ENCODE measurements at regions not wholly inside any gene's neighbourhood (a gene's known extent, or its start where the extent isn't known, plus 50 kb on each side); places are given as distances from the start of the nearest gene placed in this dataset.

- no peaks in the 10 kb centered on the region for H3K9me3 ChIP-seq
- H3K4me2 ChIP-seq, result no peak overlapping the region
- POLR2A ChIA-PET, result no interaction called here
- H3K4me3 ChIP-seq (ENCODE audit: low read depth in 2 of 2, low read length in 1 of 2), result no peak overlapping the region
- H3K4me1 ChIP-seq (ENCODE audit: control insufficient read depth in 1 of 2, insufficient read depth in 2 of 2, low read depth in 1 of 2, low read length in 1 of 2), result no peaks in the 10 kb centered on the region
- H3K27me3 ChIP-seq (ENCODE audit: insufficient read depth), result no peaks in the 10 kb centered on the region
- H4K20me1 ChIP-seq (ENCODE audit: insufficient read depth), result no peaks in the 10 kb centered on the region
- 3% methylated on average over 1 of the region's 1 CpG for WGBS (ENCODE audit: low lambda C conversion rate)
- no peak overlapping the region for H3K9ac ChIP-seq
- no peaks in the 10 kb centered on the region for H3K36me3 ChIP-seq (replicated peaks in 1 of 2; ENCODE audit: control insufficient read depth in 1 of 2, insufficient read depth in 2 of 2, low read length in 1 of 2)
- no peak overlapping the region for H2AFZ ChIP-seq (ENCODE audit: low read depth)
- H3K27ac ChIP-seq (ENCODE audit: low read depth in 2 of 2, low read length in 1 of 2), result no peak overlapping the region
- no peaks in the 10 kb centered on the region for H3K79me2 ChIP-seq (ENCODE audit: insufficient read depth)
- no peak for DNase-seq
- H3K9me2 ChIP-seq, result no peaks in the 10 kb centered on the region
- no peaks in the 10 kb centered on the region for H3F3A ChIP-seq (replicated peaks; ENCODE audit: insufficient read depth)
- CTCF ChIA-PET, result interaction anchor here (1.5 kb wide), 1 partner anchor 28 kb away, joined by 3 read pairs; no protein-coding TSS in a partner anchor
- TF ChIP-seq, protein P1, sequence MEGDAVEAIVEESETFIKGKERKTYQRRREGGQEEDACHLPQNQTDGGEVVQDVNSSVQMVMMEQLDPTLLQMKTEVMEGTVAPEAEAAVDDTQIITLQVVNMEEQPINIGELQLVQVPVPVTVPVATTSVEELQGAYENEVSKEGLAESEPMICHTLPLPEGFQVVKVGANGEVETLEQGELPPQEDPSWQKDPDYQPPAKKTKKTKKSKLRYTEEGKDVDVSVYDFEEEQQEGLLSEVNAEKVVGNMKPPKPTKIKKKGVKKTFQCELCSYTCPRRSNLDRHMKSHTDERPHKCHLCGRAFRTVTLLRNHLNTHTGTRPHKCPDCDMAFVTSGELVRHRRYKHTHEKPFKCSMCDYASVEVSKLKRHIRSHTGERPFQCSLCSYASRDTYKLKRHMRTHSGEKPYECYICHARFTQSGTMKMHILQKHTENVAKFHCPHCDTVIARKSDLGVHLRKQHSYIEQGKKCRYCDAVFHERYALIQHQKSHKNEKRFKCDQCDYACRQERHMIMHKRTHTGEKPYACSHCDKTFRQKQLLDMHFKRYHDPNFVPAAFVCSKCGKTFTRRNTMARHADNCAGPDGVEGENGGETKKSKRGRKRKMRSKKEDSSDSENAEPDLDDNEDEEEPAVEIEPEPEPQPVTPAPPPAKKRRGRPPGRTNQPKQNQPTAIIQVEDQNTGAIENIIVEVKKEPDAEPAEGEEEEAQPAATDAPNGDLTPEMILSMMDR (IDR thresholded peaks at IDR 0.05), result no peak
- TF ChIP-seq, protein P2, sequence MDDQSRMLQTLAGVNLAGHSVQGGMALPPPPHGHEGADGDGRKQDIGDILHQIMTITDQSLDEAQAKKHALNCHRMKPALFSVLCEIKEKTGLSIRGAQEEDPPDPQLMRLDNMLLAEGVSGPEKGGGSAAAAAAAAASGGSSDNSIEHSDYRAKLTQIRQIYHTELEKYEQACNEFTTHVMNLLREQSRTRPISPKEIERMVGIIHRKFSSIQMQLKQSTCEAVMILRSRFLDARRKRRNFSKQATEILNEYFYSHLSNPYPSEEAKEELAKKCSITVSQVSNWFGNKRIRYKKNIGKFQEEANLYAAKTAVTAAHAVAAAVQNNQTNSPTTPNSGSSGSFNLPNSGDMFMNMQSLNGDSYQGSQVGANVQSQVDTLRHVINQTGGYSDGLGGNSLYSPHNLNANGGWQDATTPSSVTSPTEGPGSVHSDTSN (IDR thresholded peaks at IDR 0.05), result no peak
- no peak for TF ChIP-seq TEAD4 (IDR thresholded peaks at IDR 0.05; ENCODE audit: borderline replicate concordance, insufficient read depth)
- TF ChIP-seq FOXM1 (IDR thresholded peaks at IDR 0.05; ENCODE audit: low read depth), result no peak
- TF ChIP-seq ELF1 (IDR thresholded peaks at IDR 0.05), result no peak
- TF ChIP-seq, protein P3, sequence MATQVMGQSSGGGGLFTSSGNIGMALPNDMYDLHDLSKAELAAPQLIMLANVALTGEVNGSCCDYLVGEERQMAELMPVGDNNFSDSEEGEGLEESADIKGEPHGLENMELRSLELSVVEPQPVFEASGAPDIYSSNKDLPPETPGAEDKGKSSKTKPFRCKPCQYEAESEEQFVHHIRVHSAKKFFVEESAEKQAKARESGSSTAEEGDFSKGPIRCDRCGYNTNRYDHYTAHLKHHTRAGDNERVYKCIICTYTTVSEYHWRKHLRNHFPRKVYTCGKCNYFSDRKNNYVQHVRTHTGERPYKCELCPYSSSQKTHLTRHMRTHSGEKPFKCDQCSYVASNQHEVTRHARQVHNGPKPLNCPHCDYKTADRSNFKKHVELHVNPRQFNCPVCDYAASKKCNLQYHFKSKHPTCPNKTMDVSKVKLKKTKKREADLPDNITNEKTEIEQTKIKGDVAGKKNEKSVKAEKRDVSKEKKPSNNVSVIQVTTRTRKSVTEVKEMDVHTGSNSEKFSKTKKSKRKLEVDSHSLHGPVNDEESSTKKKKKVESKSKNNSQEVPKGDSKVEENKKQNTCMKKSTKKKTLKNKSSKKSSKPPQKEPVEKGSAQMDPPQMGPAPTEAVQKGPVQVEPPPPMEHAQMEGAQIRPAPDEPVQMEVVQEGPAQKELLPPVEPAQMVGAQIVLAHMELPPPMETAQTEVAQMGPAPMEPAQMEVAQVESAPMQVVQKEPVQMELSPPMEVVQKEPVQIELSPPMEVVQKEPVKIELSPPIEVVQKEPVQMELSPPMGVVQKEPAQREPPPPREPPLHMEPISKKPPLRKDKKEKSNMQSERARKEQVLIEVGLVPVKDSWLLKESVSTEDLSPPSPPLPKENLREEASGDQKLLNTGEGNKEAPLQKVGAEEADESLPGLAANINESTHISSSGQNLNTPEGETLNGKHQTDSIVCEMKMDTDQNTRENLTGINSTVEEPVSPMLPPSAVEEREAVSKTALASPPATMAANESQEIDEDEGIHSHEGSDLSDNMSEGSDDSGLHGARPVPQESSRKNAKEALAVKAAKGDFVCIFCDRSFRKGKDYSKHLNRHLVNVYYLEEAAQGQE (IDR thresholded peaks at IDR 0.05; ENCODE audit: low read depth, low read length), result no peak
- TF ChIP-seq RXRA (IDR thresholded peaks at IDR 0.05; ENCODE audit: borderline replicate concordance, low read depth), result no peak
- TF ChIP-seq JUND (IDR thresholded peaks at IDR 0.05), result no peak
- TF ChIP-seq TCF12 (IDR thresholded peaks at IDR 0.05), result no peak
- TF ChIP-seq RAD21 (IDR thresholded peaks at IDR 0.05; ENCODE audit: low read length), result no peak
- TF ChIP-seq GATA2 (CRISPR knock-in tag; IDR thresholded peaks at IDR 0.05), result no peak
- TF ChIP-seq EP300 (IDR thresholded peaks at IDR 0.05; ENCODE audit: borderline replicate concordance in 1 of 2, low read depth in 1 of 2, low read length in 1 of 2), result no peak
- no peak for TF ChIP-seq FOXJ3 (CRISPR knock-in tag; IDR thresholded peaks at IDR 0.05)
- no peak for TF ChIP-seq NRF1 (IDR thresholded peaks at IDR 0.05; ENCODE audit: low read depth, low read length)
Observed at GRCh38 chr6:78117966-78118365, 465.1 kb downstream of the MEI4 start.
